RWPE2 (cell line): ENCODE measurements at regions not wholly inside any gene's neighbourhood (a gene's known extent, or its start where the extent isn't known, plus 50 kb on each side); places are given as distances from the start of the nearest gene placed in this dataset.

Experiments
- ATAC-seq: fragments of 200-7000 bp; cut with Tn5 transposase; 3 replicates; pipeline ENCODE4 v1.9.1; 2021; ENCODE audit warnings: low read depth
- DNase-seq: peaks from one replicate; pipeline ENCODE4 v3.0.0-alpha.2; 2020; ENCODE audit warnings: low spot score
- H3K27ac ChIP-seq: fragments of 450-650 bp; 2 replicates; pipeline ENCODE4 v1.5.1; 2017; ENCODE audit warnings: mild to moderate bottlenecking; ENCODE audit not compliant: poor library complexity, severe bottlenecking
- H3K27me3 ChIP-seq: fragments of 250-450 bp; sonication (Bioruptor Pico); 2 replicates; pipeline ENCODE4 v1.5.1; 2021; ENCODE audit warnings: mild to moderate bottlenecking, moderate library complexity; ENCODE audit not compliant: insufficient read depth, poor library complexity, severe bottlenecking
- H3K36me3 ChIP-seq: fragments of 250-450 bp; sonication (Bioruptor Pico); 2 replicates; pipeline ENCODE4 v1.5.1; 2020; ENCODE audit warnings: low read depth, mild to moderate bottlenecking, moderate library complexity
- H3K4me1 ChIP-seq: fragments of 250-450 bp; sonication (Bioruptor Pico); 2 replicates; pipeline ENCODE4 v1.5.1; 2021; ENCODE audit warnings: mild to moderate bottlenecking, moderate library complexity; ENCODE audit not compliant: insufficient read depth, poor library complexity, severe bottlenecking
- H3K4me3 ChIP-seq: fragments of 250-450 bp; sonication (Bioruptor Pico); 2 replicates; pipeline ENCODE4 v1.5.1; 2021; ENCODE audit warnings: mild to moderate bottlenecking, moderate library complexity; ENCODE audit not compliant: severe bottlenecking
- H3K9me3 ChIP-seq: fragments of 250-450 bp; sonication (Bioruptor Pico); 2 replicates; pipeline ENCODE4 v1.5.1; 2021; ENCODE audit warnings: mild to moderate bottlenecking, moderate library complexity; ENCODE audit not compliant: severe bottlenecking
- CTCF ChIP-seq: fragments of 450-650 bp; IDR thresholded peaks from one replicate; pipeline ENCODE4 v1.5.1; 2017; ENCODE audit warnings: mild to moderate bottlenecking, moderate library complexity; ENCODE audit not compliant: poor library complexity, severe bottlenecking

- H3K27me3 ChIP-seq: no peaks in the 10 kb centered on the region
- H3K27ac ChIP-seq: no peak overlapping the region
- no peak overlapping the region for H3K4me3 ChIP-seq
- DNase-seq (no peak), ATAC-seq (no peak)
- no peaks in the 10 kb centered on the region for H3K9me3 ChIP-seq
- no peak for TF ChIP-seq CTCF
- H3K4me1 ChIP-seq: no peaks in the 10 kb centered on the region
- H3K36me3 ChIP-seq: no peaks in the 10 kb centered on the region
These were observed 426.8 kb upstream of the DYNLRB2 start for GRCh38 chr16:80113873-80114574.

DNA sequence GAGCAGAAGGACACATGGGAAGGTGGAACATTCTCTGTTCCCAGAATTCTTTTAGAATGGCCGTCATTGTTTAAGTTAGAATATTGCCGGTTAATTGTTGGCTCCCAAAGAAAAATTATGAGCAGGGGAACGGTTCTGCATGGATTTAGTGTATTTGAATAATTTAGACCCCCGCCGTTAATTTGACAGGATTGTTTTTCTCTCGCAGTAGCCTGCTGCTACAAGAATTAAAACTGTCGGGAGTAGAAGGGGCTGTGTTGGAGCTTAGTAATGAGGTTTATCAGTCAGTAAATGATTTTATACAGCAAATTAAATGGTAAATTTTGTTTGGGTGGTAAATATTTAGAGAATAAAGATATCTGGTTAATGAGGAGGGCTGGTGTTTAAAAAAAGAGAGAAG is 431.2 kb upstream of the DYNLRB2 start:
- DNase-seq (no peak), ATAC-seq (no peak)
- Histone ChIP-seq H3K36me3 (no peaks in the 10 kb centered on the region), H3K27ac (no peak overlapping the region), H3K9me3 (no peaks in the 10 kb centered on the region), H3K27me3 (no peaks in the 10 kb centered on the region), H3K4me1 (peaks cover 27% of the 10 kb centered on the region), H3K4me3 (no peak overlapping the region)
- no peak for TF ChIP-seq CTCF

DNA sequence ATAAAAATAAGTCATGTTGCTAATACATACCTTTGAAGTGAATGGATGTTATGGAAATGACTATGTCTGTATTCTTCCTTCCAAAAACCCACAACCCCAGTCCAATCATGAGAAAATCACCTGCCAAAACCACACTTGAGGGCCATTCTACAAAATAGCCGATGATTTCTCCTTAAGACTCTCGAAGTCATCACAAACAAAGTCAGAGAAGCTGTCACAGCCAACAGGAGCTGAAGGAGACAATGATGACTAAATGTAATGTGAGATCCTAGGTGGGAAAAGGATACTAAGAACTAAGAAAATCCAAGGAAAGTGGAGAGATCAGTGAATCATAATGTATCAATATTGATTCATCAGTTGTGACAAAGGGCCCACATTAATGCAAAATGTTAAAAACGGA is 432.9 kb upstream of the DYNLRB2 start:
- no peak for DNase-seq
- Histone ChIP-seq H3K27me3 (no peaks in the 10 kb centered on the region), H3K4me1 (peaks cover 41% of the 10 kb centered on the region), H3K4me3 (no peak overlapping the region), H3K27ac (peak overlapping the region; percentile 35), H3K9me3 (no peaks in the 10 kb centered on the region), H3K36me3 (no peaks in the 10 kb centered on the region)
- peak; percentile 72 for ATAC-seq
- no peak for TF ChIP-seq CTCF

DNA sequence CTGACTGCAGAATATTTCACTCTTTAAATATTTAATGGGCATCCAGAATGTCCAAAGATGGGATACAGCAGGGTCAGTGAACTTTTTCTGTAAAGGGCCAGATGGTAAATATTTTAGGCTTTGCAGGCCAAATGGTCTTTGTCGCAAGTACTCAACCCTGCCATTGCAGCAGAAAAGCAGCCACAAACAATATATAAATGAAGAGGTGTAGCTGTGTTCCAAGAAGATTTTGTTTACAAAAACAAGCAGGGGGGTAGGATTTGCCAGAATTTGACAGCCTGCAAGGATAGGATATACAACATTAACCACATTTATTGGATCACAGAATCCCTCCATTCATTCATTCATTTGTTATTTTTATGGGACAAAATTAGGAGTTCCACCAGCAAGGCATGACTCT is 435.0 kb upstream of the DYNLRB2 start:
- DNase-seq (no peak), ATAC-seq (no peak)
- Histone ChIP-seq H3K4me3 (no peak overlapping the region), H3K4me1 (peaks cover 41% of the 10 kb centered on the region), H3K36me3 (no peaks in the 10 kb centered on the region), H3K27ac (peak overlapping the region; percentile 76), H3K9me3 (no peaks in the 10 kb centered on the region), H3K27me3 (no peaks in the 10 kb centered on the region)
- TF ChIP-seq CTCF: no peak

GRCh38 chr16:80105160-80105559 is 435.6 kb upstream of the DYNLRB2 start:
- Histone ChIP-seq H3K27me3 (no peaks in the 10 kb centered on the region), H3K4me1 (peaks cover 41% of the 10 kb centered on the region), H3K27ac (peak overlapping the region; percentile 76), H3K4me3 (no peak overlapping the region), H3K36me3 (no peaks in the 10 kb centered on the region), H3K9me3 (no peaks in the 10 kb centered on the region)
- DNase-seq (no peak), ATAC-seq (peak; percentile 78)
- no peak for TF ChIP-seq CTCF
